ENCODE measurements at regions not wholly inside any gene's neighbourhood (a gene's known extent, or its start where the extent isn't known, plus 50 kb on each side); places are given as distances from the start of the nearest gene placed in this dataset.
A peak's percentile ranks its signal among the peaks of the same experiment; 100 is the strongest.

DNA sequence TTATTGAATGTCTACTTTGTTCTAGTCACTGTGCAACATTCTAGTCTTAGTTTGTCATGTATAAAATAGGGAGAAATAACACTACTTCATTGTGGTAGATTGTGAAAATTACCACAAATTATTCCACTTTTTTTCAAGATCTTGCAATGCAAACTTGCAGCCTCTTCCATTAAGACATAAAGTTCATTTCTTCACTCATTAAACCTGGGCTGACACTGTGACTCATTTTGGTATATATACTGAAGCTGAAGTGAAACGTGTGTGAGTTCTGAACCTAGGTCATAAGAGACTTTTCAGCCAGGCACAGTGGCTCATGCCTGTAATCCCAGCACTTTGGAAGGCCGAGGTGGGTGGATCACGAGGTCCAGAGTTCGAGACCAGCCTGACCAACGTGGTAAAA, 329.0 kb downstream of the BCKDHB start:
- Mint-ChIP-seq H3K9me3 (ENCODE audit: unreplicated experiment) (no peaks in the 10 kb centered on the region), H3K4me3 (ENCODE audit: unreplicated experiment) (no peak overlapping the region), H3K27ac (ENCODE audit: unreplicated experiment) (no peak overlapping the region), H3K27me3 (ENCODE audit: unreplicated experiment) (no peaks in the 10 kb centered on the region), H3K36me3 (ENCODE audit: unreplicated experiment) (no peaks in the 10 kb centered on the region), H3K4me1 (ENCODE audit: low read depth, unreplicated experiment) (no peaks in the 10 kb centered on the region)
- no peak for TF ChIP-seq CTCF (IDR thresholded peaks at IDR 0.05; ENCODE audit: partially characterized antibody, unreplicated experiment)
- no peak for DNase-seq

DNA sequence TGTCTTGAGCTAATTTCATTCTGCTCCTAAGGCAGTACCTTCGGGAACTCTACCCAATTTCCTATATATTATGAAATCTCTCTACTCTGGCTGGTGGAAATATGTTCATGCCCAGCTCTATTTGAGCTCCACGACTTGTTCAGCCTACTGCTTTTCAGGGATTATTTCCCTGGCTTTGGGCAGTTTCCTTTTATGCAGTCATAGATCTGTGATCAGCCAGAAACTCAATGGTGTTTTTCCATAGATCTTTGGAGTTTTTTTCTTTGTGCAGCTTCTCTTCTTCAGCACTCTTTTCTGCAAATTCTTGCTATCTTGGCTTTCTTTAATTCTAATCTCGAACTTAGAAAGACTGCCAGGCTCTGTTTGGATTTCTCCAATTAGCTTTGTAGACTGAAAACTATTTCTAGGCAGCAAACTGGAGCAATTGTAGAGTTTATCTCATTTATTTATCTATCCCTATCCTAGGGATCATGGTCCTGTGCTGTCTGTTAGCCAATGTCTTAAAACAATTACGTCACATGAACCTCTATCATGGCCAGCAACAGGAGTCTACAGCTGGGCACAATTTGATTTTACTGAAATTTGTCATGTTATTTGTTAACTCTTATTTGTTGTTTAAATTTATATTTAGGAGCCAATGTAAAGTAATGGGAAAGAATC, 328.4 kb downstream of the BCKDHB start:
- Mint-ChIP-seq H3K36me3 (ENCODE audit: unreplicated experiment) (no peaks in the 10 kb centered on the region), H3K4me1 (ENCODE audit: low read depth, unreplicated experiment) (no peaks in the 10 kb centered on the region), H3K4me3 (ENCODE audit: unreplicated experiment) (no peak overlapping the region), H3K27ac (ENCODE audit: unreplicated experiment) (no peak overlapping the region), H3K27me3 (ENCODE audit: unreplicated experiment) (no peaks in the 10 kb centered on the region), H3K9me3 (ENCODE audit: unreplicated experiment) (no peaks in the 10 kb centered on the region)
- DNase-seq, result no peak
- no peak for TF ChIP-seq CTCF (IDR thresholded peaks at IDR 0.05; ENCODE audit: partially characterized antibody, unreplicated experiment)

DNA sequence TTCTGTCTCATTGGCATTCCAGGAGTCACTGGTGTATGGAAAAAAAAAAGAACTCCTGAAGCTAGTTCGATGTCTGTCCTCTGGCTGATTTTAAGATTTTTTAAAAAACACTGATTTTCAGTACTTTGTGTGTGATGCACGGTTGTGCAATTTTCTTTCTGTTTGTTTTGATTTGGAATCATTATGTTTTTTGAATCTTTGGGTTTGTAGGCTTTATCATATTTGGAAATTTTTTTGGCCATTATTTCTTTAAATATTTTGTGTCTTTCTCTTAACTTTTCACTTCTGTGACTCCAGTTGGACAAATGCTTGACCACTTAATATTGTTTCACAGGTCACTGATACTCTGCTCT, 327.2 kb downstream of the BCKDHB start:
- no peak for TF ChIP-seq CTCF (IDR thresholded peaks at IDR 0.05; ENCODE audit: partially characterized antibody, unreplicated experiment)
- H3K9me3 Mint-ChIP-seq (ENCODE audit: unreplicated experiment), result peaks cover 2% of the 10 kb centered on the region
- no peak overlapping the region for H3K4me3 Mint-ChIP-seq (ENCODE audit: unreplicated experiment)
- H3K27me3 Mint-ChIP-seq (ENCODE audit: unreplicated experiment), result no peaks in the 10 kb centered on the region
- H3K27ac Mint-ChIP-seq (ENCODE audit: unreplicated experiment), result no peak overlapping the region
- DNase-seq, result no peak
- no peaks in the 10 kb centered on the region for H3K36me3 Mint-ChIP-seq (ENCODE audit: unreplicated experiment)
- no peaks in the 10 kb centered on the region for H3K4me1 Mint-ChIP-seq (ENCODE audit: low read depth, unreplicated experiment)

GRCh38 chr6:80433010-80433672, 326.7 kb downstream of the BCKDHB start:
- peak; percentile 18 for DNase-seq
- Mint-ChIP-seq H3K27ac (ENCODE audit: unreplicated experiment) (no peak overlapping the region), H3K36me3 (ENCODE audit: unreplicated experiment) (no peaks in the 10 kb centered on the region), H3K27me3 (ENCODE audit: unreplicated experiment) (no peaks in the 10 kb centered on the region), H3K9me3 (ENCODE audit: unreplicated experiment) (peaks cover 2% of the 10 kb centered on the region), H3K4me3 (ENCODE audit: unreplicated experiment) (no peak overlapping the region), H3K4me1 (ENCODE audit: low read depth, unreplicated experiment) (no peaks in the 10 kb centered on the region)
- TF ChIP-seq CTCF (IDR thresholded peaks at IDR 0.05; ENCODE audit: partially characterized antibody, unreplicated experiment), result no peak

DNA sequence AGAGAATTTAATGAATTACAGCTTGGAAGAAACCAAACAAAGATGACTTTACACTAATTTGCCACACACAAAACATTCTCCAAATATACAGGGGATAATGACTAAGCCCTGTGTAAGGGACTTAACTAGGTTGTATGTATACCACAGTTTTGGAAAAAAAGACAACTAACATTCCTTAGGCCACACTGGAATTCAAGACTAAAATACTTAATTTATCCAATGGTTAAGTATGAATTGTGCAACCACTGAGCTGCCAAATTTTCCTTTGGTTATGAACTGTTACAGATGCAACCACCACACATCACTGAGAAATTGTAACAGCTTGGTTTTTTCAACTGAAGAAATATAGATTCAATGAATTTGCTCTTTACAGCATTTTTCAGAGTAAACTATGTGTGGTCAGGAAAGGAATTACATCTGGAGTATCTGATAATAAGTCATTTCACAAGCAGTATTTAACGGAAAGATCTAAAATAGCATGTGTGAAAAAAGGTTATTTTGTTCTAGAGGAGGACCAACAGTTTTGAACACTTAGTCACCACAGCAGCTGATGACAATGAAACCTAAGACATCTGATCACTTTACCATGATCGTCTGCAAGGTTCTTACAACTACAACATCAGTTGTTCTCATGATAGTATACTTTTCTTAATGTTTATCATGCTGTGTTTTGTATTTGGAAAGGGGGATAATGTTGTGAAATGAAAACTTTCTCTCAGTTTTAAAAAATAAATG, 318.8 kb downstream of the BCKDHB start:
- peaks cover 6% of the 10 kb centered on the region for H3K9me3 Mint-ChIP-seq (ENCODE audit: unreplicated experiment)
- DNase-seq, result no peak
- H3K4me3 Mint-ChIP-seq (ENCODE audit: unreplicated experiment), result no peak overlapping the region
- no peaks in the 10 kb centered on the region for H3K4me1 Mint-ChIP-seq (ENCODE audit: low read depth, unreplicated experiment)
- H3K36me3 Mint-ChIP-seq (ENCODE audit: unreplicated experiment), result peaks cover 31% of the 10 kb centered on the region
- peaks cover 4% of the 10 kb centered on the region for H3K27me3 Mint-ChIP-seq (ENCODE audit: unreplicated experiment)
- TF ChIP-seq CTCF (IDR thresholded peaks at IDR 0.05; ENCODE audit: partially characterized antibody, unreplicated experiment), result no peak
- no peak overlapping the region for H3K27ac Mint-ChIP-seq (ENCODE audit: unreplicated experiment)

Data from glutamatergic neuron (in vitro differentiated cells).